ENCODE measurements at regions not wholly inside any gene's neighbourhood (a gene's known extent, or its start where the extent isn't known, plus 50 kb on each side); places are given as distances from the start of the nearest gene placed in this dataset.

GRCh38 chr18:10119528-10119927 is 205.7 kb downstream of the VAPA start:
- H2AFZ ChIP-seq (ENCODE audit: low read length), result no peak overlapping the region
- H3K9me3 ChIP-seq (ENCODE audit: insufficient read depth, low read depth, low read length), result no peaks in the 10 kb centered on the region
- no peak overlapping the region for H3K4me2 ChIP-seq (ENCODE audit: low read depth, low read length, poor library complexity, severe bottlenecking)
- no peak overlapping the region for H3K9ac ChIP-seq (ENCODE audit: low read depth, low read length, poor library complexity, severe bottlenecking)
- H4K20me1 ChIP-seq (ENCODE audit: insufficient read depth, low read length, poor library complexity, severe bottlenecking), result no peaks in the 10 kb centered on the region
- no peaks in the 10 kb centered on the region for H3K4me1 ChIP-seq (ENCODE audit: insufficient read depth, low read length, poor library complexity, severe bottlenecking)
- TF ChIP-seq CTCF (conservative IDR thresholded peaks at IDR 0.05; ENCODE audit: low read length) (no peak), EZH2phosphoT487 (IDR thresholded peaks at IDR 0.05; ENCODE audit: borderline replicate concordance) (no peak)
- H3K9me2 ChIP-seq (replicated peaks; ENCODE audit: low read depth, low read length), result no peaks in the 10 kb centered on the region
- H3K4me3 ChIP-seq (ENCODE audit: low read length, poor library complexity, severe bottlenecking), result no peak overlapping the region
- no peaks in the 10 kb centered on the region for H3K27me3 ChIP-seq (ENCODE audit: insufficient read depth, low read length, poor library complexity, severe bottlenecking)
- H3K36me3 ChIP-seq (ENCODE audit: insufficient read depth, low read length), result no peaks in the 10 kb centered on the region
- H3K79me2 ChIP-seq (ENCODE audit: insufficient read depth, low read length), result no peaks in the 10 kb centered on the region
- no peaks in the 10 kb centered on the region for H3F3A ChIP-seq (ENCODE audit: low read depth)

- Histone ChIP-seq H3F3A (ENCODE audit: low read depth) (no peaks in the 10 kb centered on the region), H3K9me2 (replicated peaks; ENCODE audit: low read depth, low read length) (no peaks in the 10 kb centered on the region), H2AFZ (ENCODE audit: low read length) (no peak overlapping the region), H3K9me3 (ENCODE audit: insufficient read depth, low read depth, low read length) (no peaks in the 10 kb centered on the region), H3K4me2 (ENCODE audit: low read depth, low read length, poor library complexity, severe bottlenecking) (no peak overlapping the region), H4K20me1 (ENCODE audit: insufficient read depth, low read length, poor library complexity, severe bottlenecking) (no peaks in the 10 kb centered on the region), H3K27me3 (ENCODE audit: insufficient read depth, low read length, poor library complexity, severe bottlenecking) (no peaks in the 10 kb centered on the region), H3K4me1 (ENCODE audit: insufficient read depth, low read length, poor library complexity, severe bottlenecking) (no peaks in the 10 kb centered on the region), H3K79me2 (ENCODE audit: insufficient read depth, low read length) (no peaks in the 10 kb centered on the region), H3K9ac (ENCODE audit: low read depth, low read length, poor library complexity, severe bottlenecking) (no peak overlapping the region), H3K36me3 (ENCODE audit: insufficient read depth, low read length) (no peaks in the 10 kb centered on the region), H3K4me3 (ENCODE audit: low read length, poor library complexity, severe bottlenecking) (no peak overlapping the region)
- TF ChIP-seq CTCF (conservative IDR thresholded peaks at IDR 0.05; ENCODE audit: low read length), result no peak
- TF ChIP-seq EZH2phosphoT487 (IDR thresholded peaks at IDR 0.05; ENCODE audit: borderline replicate concordance), result no peak
Measured at GRCh38 chr18:10119991-10120390, 206.2 kb downstream of the VAPA start.

- H3K4me3 ChIP-seq (ENCODE audit: low read length, poor library complexity, severe bottlenecking), result no peak overlapping the region
- H2AFZ ChIP-seq (ENCODE audit: low read length), result no peak overlapping the region
- H3F3A ChIP-seq (ENCODE audit: low read depth), result no peaks in the 10 kb centered on the region
- no peak overlapping the region for H3K4me2 ChIP-seq (ENCODE audit: low read depth, low read length, poor library complexity, severe bottlenecking)
- no peaks in the 10 kb centered on the region for H3K9me3 ChIP-seq (ENCODE audit: insufficient read depth, low read depth, low read length)
- H4K20me1 ChIP-seq (ENCODE audit: insufficient read depth, low read length, poor library complexity, severe bottlenecking), result no peaks in the 10 kb centered on the region
- TF ChIP-seq EZH2phosphoT487 (IDR thresholded peaks at IDR 0.05; ENCODE audit: borderline replicate concordance), result no peak
- no peak for TF ChIP-seq CTCF (conservative IDR thresholded peaks at IDR 0.05; ENCODE audit: low read length)
- no peaks in the 10 kb centered on the region for H3K4me1 ChIP-seq (ENCODE audit: insufficient read depth, low read length, poor library complexity, severe bottlenecking)
- no peaks in the 10 kb centered on the region for H3K27me3 ChIP-seq (ENCODE audit: insufficient read depth, low read length, poor library complexity, severe bottlenecking)
- H3K9ac ChIP-seq (ENCODE audit: low read depth, low read length, poor library complexity, severe bottlenecking), result no peak overlapping the region
- no peaks in the 10 kb centered on the region for H3K36me3 ChIP-seq (ENCODE audit: insufficient read depth, low read length)
- no peaks in the 10 kb centered on the region for H3K79me2 ChIP-seq (ENCODE audit: insufficient read depth, low read length)
- H3K9me2 ChIP-seq (replicated peaks; ENCODE audit: low read depth, low read length), result no peaks in the 10 kb centered on the region
Measured at GRCh38 chr18:10120622-10121021, 206.8 kb downstream of the VAPA start.
